NOMO-1 (cell line): ENCODE measurements at regions not wholly inside any gene's neighbourhood (a gene's known extent, or its start where the extent isn't known, plus 50 kb on each side); places are given as distances from the start of the nearest gene placed in this dataset.
A peak's percentile ranks its signal among the peaks of the same experiment; 100 is the strongest.

ENCODE experiments used
- DNase-seq, 2 experiments: peaks; one replicate each; lab custom pipeline; 2025; ENCODE audit not compliant: unreplicated experiment in 2 of 2; lab: John Stamatoyannopoulos, UW

DNA sequence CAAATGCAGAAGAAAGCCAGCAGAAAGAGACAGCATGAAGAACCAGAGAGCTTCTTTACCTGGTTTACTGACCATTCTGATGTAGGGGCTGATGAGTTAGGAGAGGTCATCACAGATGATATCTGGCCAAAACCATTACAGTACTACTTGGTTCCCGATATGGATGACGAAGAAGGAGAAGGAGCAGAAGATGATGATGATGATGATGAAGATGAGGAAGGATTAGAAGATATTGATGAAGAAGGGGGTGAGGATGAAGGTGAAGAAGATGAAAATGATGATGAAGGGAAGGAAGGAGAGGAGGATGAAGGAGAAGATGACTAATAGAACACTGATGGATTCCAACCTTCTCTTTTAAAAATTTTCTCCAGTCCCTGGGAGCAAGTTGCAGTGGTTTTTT is 178.2 kb upstream of the CRY1 start:
- DNase-seq: no peak

DNA sequence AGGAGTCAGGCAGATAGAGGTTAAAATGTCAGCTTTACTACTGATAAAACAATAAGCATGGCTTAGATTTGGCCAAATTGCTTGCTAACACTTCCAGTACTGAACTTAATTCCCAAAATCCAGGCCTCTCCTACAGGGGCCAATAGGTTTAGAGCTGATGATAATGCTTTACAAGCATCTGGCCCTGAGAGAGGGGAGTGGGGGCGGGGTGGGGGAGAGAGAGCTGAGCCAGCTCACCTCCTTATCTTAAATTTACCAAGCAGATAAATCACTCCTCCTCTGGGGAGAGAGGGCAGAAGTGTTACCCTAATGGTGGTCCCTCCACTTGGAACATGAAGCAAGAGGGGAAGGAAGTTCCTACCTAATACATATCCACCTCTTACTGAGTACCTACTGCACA is 182.2 kb upstream of the CRY1 start:
- DNase-seq: no peak

DNA sequence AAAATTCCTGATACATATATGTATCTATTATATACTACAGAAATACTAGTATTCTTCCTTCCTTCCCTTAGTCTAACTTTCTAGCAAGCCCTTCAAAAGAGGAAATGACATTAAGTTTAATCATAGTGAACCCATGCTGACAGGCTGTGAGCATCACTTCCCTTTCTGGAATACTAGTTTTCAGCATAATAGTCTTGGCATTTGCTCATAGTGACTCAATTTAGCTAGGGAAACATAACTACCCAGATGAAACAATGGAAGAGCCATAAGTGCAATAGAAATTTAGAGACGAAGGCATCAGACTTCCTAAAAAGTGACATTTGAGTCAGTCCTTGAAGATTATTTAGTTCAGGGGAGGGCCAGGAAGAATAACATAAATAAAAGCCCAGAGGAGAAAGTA is 184.5 kb upstream of the CRY1 start:
- peak; percentile 38 to 83 for DNase-seq

DNA sequence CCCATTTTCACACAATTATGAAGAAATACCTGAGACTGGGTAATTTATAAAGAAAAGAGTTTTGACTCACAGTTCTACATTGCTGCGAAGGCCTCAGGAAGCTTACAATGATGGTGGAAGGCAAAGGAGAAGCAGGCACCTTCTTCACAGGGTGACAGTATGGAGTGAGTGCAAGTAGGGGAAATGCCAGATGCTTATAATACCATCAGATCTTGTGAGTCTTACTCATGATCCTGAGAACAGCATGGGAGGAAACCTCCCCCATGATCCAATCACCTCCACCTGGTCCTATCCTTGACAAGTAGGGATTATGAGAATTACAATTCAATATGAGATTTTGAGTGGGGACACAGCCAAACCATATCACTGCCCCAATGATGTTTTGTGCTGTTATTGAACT is 189.3 kb upstream of the CRY1 start:
- no peak for DNase-seq

- DNase-seq: no peak
These were observed 190.3 kb upstream of the CRY1 start for GRCh38 chr12:107283652-107284051.

DNA sequence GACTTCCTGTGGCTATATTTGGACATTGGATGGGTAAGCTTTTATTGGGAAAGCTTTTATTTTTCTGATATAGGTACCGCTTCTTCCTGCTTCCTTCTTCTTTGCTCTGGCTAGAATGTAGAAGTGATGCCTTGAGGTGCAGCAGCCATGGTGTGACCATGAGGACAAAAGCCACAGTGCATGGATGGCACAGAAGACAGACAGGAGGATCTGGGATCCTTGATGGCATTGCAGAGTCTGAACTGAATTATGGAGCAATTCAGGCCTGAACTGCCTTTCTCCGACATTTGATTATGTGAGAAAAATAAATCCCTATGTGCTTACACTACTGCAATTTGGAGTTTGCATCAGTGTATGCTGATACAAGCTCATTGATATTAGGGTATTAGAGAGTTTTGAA is 191.3 kb upstream of the CRY1 start:
- DNase-seq: no peak

GRCh38 chr12:107287436-107288413 is 194.4 kb upstream of the CRY1 start:
- DNase-seq: no peak

DNA sequence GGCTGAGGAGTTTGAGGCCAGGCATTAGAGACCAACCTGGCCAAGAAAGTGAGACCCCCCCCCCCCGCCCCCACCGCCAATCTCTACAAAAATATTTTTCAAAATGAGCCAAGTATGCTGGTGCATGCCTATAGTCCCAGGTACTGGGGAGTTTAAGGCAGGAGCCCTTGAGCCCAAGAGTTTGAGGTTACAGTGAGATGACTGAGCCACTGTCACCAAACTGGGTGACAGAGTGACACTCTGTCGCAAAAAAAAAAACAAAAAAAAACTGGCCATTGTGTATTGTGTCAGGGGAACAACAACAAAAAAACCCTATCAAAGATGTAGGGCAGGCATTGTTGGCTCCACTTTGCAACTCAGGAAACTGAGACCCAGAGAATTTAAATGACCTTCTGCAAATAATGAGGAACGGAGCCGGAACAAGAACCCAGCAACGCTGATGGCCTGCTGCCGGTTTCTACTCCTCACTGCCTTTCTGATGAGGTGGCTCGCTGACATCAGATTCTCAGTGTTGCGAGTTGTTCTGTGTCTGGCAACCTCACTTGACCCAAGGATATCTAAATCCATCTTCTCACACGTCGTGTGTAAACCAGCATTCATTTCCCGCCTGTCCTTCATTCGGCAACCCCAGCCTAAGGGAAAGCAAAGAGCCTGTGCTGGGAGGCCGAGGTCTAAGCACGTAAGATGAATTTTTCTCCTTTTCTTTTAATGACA is 195.2 kb upstream of the CRY1 start:
- DNase-seq: no peak

GRCh38 chr12:107291018-107291417 is 197.7 kb upstream of the CRY1 start:
- DNase-seq: no peak

DNA sequence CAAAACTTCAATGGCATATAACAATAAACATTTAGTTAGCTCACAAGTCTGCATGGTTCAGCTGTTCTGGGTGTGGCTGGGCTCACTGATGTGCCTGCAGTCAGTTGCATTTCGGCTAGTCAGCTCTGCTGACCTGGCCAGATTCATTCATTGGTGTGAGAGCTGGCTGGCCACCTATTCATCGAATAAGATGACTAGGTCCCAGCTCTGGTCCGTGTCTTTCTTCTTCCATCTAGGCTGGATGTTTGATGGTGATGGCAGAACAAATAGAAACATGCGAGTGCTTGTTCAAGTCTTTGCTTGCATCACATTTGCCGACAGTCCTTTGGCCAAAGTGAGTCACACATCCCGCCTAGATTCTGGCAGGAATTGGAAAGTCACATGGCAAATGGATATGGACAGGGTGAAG is 203.3 kb upstream of the CRY1 start:
- no peak for DNase-seq

DNA sequence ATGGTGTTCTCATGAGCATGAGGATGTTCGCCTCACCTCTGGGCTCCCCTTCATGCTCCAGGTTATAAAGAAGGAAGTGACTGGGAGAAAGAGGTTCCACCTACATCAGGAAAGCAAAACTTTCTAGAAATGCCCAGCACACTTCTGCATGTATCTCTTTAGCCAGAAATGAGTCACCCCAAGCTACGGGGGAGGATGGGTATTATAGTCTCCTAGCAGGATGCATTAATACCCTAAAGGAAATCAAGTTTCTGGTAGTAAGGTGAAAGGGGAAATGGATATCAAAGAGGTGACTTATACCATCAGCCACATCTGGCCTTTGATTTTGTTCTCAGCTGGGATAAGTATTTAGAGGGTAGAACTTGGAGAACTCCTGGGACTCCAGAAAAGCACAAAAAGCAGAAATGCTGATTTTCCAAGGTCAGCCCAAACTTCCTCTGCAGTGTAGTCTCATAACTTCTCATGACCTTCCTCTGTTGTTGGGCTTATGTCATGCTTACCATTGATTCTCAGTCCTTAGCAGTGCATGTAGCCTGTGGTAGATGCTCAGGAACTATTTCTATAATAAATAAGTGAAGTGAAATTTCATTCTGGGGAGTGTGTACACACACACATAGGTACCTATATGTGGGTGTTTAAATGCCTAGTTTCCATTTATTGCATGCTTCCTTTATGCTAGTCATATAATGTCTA is 209.4 kb upstream of the CRY1 start:
- DNase-seq: no peak

DNA sequence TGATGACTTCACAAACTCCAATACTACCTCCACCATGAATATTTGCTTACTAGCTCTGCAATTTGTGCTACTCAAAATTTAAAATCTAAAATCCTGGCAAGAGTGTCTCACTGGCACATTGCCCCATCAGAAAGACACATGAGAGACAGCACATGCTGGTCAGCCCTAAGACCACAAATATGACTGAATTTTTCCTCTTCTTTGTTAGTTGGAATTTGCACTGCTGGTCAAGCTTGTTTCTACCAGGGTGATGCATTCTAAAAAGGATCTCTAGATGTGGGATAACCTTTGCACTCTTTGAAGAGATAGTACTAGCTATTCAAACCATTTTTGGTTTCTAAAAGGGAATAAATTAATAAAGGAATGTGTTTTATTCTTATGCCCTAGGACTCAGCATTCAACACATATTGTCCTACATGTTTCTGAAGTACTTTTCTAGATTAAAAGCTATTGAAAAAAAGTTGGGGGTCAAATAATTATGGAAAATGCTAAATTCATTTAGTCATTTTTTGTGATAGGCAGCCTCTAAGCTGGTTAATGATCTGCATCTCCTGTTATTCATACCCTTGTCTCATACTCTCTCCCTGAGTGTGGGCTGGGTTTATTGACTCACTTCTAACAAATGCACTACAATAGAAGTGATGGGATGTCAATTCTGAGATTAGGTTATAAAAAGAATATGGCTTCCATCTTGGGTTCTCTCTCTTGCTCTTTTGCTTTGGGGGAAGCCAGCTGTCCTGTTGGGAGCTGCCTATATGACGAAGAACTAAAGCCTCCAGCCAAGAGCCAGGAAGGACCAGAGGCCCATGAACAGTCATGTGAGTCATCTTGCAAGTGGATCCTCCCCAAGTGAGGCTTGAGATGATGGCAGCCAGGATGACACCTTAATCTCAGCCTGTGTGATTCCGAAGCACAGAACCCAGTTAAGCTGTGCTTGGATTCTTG is 211.5 kb upstream of the CRY1 start:
- DNase-seq: no peak

DNA sequence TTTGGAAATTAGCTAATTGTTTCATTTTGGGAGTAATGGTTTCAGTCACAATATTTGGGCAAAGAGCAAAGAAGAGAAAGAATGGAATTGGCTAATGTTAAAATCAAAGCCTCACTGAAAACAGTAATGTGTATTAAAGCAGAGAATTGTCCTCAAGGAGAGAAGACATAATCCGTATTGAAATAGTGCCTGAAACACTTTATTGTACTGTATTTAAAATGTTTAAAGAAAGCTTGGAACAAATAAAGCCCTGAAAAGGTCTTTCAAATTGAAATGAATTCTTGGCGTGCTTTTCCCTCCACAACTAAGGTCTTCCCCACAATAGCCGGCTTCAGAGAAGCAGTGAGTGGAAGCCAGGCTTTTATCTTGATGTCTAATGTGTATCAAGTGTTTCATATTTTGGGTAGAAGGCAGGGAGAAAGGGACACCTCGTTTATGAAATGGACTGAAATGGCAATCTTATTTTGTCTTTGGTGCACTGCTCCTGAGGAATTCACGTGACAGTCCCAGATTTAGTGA is 212.9 kb upstream of the CRY1 start:
- DNase-seq: no peak

- DNase-seq: no peak
These were observed 215.0 kb upstream of the CRY1 start for GRCh38 chr12:107308310-107308709.

DNA sequence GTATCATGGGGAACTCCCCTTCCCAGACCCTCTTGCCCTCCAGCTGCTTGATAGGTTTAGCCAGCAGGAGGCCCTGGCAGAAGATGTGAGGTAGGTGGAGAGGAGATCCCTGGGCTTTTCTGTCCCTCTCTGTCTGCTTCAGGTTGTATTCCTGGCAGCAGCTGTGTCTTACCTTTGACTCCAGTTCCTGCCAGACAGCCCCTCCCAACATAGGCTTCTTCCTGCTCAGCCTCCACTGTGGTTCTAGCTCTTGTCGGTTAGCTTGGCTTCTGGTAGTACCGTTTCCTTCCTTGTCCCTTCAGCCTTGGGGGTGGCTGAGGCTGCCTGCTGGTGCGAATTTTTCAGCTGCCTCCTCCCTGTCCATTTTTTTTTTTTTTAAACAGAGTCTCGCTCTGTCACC is 215.7 kb upstream of the CRY1 start:
- no peak for DNase-seq

DNA sequence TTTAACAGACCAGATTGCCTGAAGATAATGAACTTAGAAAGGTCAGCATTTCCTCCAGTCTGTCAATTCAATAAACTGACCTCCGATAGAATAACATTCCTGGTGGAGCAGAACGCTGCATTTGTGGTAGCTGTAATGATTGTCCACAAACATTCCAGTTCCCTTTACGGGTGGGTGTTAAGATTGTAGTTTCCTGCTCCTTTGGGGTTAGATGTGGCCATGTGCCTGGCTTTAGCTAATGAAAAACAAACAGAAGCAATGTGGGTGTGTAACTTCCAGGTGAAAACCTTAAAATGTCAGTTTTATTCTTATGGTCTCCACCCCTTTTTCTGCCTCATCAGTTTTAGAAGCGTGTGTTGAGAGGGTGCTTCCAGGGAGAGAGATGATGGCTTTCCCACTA is 217.3 kb upstream of the CRY1 start:
- DNase-seq: no peak

GRCh38 chr12:107311682-107312081 is 218.3 kb upstream of the CRY1 start:
- DNase-seq: peak in 1 of 2 experiments; percentile 21

- DNase-seq: peak; percentile 89 to 92
These were observed 224.6 kb upstream of the CRY1 start for GRCh38 chr12:107317751-107318555.

DNA sequence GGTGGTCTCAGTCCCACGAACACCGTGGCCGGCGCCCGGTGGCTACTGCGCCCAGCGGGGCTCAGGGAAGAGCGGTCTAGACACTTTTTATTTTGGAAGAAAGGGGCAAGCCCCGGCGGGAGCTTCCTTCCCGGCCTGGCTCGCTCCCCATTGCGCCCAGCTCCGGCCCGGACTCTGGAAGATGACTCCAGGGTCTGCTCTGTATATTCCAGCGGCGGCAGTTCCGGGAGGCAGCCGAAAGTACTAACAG is 225.1 kb upstream of the CRY1 start:
- peak in 1 of 2 experiments; percentile 53 for DNase-seq
